ENCODE measurements at regions not wholly inside any gene's neighbourhood (a gene's known extent, or its start where the extent isn't known, plus 50 kb on each side); places are given as distances from the start of the nearest gene placed in this dataset.

DNA sequence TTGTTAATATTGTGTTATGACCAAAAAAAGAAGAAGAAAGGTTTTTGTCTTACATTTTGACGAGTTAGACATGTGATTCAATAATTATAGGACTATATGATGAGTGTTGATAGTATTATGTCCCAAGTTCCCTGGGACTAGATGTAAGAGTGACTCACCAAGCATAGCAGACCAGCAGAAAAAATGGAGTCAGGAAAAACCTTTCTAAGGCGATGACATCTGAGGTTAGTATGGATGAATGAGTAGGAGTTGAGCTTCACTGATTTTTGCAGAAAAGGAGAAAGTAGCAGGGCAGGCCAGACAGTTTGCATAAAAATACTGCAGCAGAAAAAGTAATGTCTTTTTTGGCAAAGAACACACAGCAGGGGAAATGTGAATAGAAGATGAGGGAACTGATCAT lies 1041.3 kb upstream of the ADGRL4 start:
- TF ChIP-seq POLR2AphosphoS5 (IDR thresholded peaks at IDR 0.05; ENCODE audit: low read depth, low read length) = no peak
- no peak for TF ChIP-seq CTCF (IDR thresholded peaks at IDR 0.05)
- no peak for TF ChIP-seq REST (IDR thresholded peaks at IDR 0.05; ENCODE audit: insufficient read depth in 1 of 2, low read depth in 2 of 2, low read length in 1 of 2)
- no peak for TF ChIP-seq SIN3A (IDR thresholded peaks at IDR 0.05; ENCODE audit: borderline replicate concordance, insufficient read depth, low read depth, low read length)
- TF ChIP-seq TCF7L2 (IDR thresholded peaks at IDR 0.05; ENCODE audit: low read depth, low read length) = no peak

Data from Panc1 (cell line).